AG10803 (cell line): ENCODE measurements at regions not wholly inside any gene's neighbourhood (a gene's known extent, or its start where the extent isn't known, plus 50 kb on each side); places are given as distances from the start of the nearest gene placed in this dataset.

Experiments
- DNase-seq: peaks from one replicate; pipeline ENCODE4 v3.0.0; 2010; ENCODE audit warnings: low read depth
- H3K4me3 ChIP-seq: 2 replicates; pipeline ENCODE4 v1.5.1; 2011; ENCODE audit warnings: mild to moderate bottlenecking, low read length, control low read depth
- TF ChIP-seq, protein P1 (sequence below): conservative IDR thresholded peaks from 2 replicates; pipeline ENCODE4 v1.5.1; 2011; ENCODE audit warnings: mild to moderate bottlenecking, low read length, control low read depth, inconsistent platforms

- TF ChIP-seq, protein P1, sequence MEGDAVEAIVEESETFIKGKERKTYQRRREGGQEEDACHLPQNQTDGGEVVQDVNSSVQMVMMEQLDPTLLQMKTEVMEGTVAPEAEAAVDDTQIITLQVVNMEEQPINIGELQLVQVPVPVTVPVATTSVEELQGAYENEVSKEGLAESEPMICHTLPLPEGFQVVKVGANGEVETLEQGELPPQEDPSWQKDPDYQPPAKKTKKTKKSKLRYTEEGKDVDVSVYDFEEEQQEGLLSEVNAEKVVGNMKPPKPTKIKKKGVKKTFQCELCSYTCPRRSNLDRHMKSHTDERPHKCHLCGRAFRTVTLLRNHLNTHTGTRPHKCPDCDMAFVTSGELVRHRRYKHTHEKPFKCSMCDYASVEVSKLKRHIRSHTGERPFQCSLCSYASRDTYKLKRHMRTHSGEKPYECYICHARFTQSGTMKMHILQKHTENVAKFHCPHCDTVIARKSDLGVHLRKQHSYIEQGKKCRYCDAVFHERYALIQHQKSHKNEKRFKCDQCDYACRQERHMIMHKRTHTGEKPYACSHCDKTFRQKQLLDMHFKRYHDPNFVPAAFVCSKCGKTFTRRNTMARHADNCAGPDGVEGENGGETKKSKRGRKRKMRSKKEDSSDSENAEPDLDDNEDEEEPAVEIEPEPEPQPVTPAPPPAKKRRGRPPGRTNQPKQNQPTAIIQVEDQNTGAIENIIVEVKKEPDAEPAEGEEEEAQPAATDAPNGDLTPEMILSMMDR: no peak
- H3K4me3 ChIP-seq: no peak overlapping the region
- DNase-seq: no peak
These were observed 62.9 kb downstream of the S1PR1 start for GRCh38 chr1:101299710-101300109.

- no peak overlapping the region for H3K4me3 ChIP-seq
- TF ChIP-seq, protein P1: no peak
- DNase-seq: no peak
These were observed 64.1 kb downstream of the S1PR1 start for GRCh38 chr1:101300916-101301315.

GRCh38 chr1:101301446-101302057, 64.7 kb downstream of the S1PR1 start:
- TF ChIP-seq, protein P1: no peak
- DNase-seq: no peak
- H3K4me3 ChIP-seq: no peak overlapping the region

DNA sequence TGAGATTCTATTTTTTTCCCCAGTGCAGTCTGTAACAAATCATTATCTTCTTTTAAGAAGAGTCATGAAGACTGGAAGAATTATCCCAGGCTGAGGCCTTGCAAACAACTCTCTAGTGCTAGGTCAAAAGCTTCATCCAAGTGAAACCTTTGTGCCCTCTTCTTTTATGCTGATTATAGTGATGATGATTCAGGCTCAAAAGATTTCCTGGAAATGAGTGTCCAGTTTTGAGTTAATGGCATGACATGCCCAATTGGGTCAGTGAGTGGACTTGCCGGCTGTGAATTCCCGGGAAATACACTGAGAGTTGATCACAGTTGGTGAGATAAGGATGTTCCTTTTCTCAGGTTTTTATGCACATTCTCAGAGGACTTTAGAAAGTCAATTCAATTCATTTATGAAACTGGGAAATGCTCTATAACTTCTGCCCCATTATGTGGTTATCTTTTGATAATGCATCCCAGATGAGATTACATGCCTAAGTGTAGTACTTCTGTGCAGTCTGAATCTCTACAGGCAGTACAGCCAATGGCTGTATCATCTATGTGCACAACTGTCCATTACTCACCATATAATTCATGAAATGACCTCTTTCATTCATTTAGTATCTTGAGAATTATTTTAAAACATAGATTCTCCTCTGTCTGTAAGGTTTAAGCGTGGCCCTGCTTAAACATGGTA, 66.2 kb downstream of the S1PR1 start:
- TF ChIP-seq, protein P1: no peak
- peak; percentile 42 for DNase-seq
- H3K4me3 ChIP-seq: no peak overlapping the region

- TF ChIP-seq, protein P1: no peak
- no peak for DNase-seq
- no peak overlapping the region for H3K4me3 ChIP-seq
These were observed 71.3 kb downstream of the S1PR1 start for GRCh38 chr1:101307985-101308689.

DNA sequence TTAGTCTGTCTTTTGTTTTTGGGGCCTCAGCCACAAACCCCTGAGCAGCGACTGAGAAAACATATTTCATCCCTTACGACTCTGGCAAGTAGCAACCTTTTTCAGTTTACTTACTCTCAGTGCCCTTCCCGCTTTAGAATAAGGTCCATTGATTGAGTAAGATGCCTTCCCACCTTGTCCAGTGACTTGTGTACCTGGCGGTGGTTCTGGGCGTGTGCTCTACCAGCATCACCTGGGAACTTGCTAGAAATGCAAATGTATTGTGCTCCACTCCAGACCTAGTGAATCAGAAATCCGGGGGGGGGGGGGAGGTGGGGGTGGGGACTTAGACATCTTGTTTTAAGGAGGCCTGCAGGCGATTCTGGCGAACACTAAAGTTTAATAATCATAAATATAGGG, 72.1 kb downstream of the S1PR1 start:
- DNase-seq: no peak
- TF ChIP-seq, protein P1: no peak
- no peak overlapping the region for H3K4me3 ChIP-seq
